GM12865 (cell line): ENCODE measurements at regions not wholly inside any gene's neighbourhood (a gene's known extent, or its start where the extent isn't known, plus 50 kb on each side); places are given as distances from the start of the nearest gene placed in this dataset.

Experiments
- DNase-seq: peaks from one replicate; pipeline ENCODE4 v3.0.0; 2010; ENCODE audit warnings: low read depth
- H3K4me3 ChIP-seq: 2 replicates; pipeline ENCODE4 v1.5.1; 2011; ENCODE audit warnings: mild to moderate bottlenecking, low read depth, low read length, control low read depth
- CTCF ChIP-seq: IDR thresholded peaks from 2 replicates; pipeline ENCODE4 v1.5.1; 2011; ENCODE audit warnings: low read length, control low read depth, low read depth, inconsistent platforms; ENCODE audit not compliant: insufficient read depth; ENCODE audit errors: missing control alignments

GRCh38 chr12:115243933-115244628, 560.1 kb upstream of the TBX3 start:
- no peak for TF ChIP-seq CTCF
- no peak for DNase-seq
- H3K4me3 ChIP-seq, result no peak overlapping the region

GRCh38 chr12:115240251-115240650, 556.3 kb upstream of the TBX3 start:
- no peak for TF ChIP-seq CTCF
- H3K4me3 ChIP-seq, result no peak overlapping the region
- DNase-seq, result no peak

- DNase-seq, result no peak
- TF ChIP-seq CTCF, result no peak
- H3K4me3 ChIP-seq, result no peak overlapping the region
Measured at GRCh38 chr12:115235880-115236279, 551.9 kb upstream of the TBX3 start.

GRCh38 chr12:115233891-115234543, 550.0 kb upstream of the TBX3 start:
- H3K4me3 ChIP-seq, result no peak overlapping the region
- no peak for TF ChIP-seq CTCF
- no peak for DNase-seq

GRCh38 chr12:115232455-115233156, 548.6 kb upstream of the TBX3 start:
- DNase-seq, result no peak
- H3K4me3 ChIP-seq, result no peak overlapping the region
- no peak for TF ChIP-seq CTCF

GRCh38 chr12:115230606-115231005, 546.6 kb upstream of the TBX3 start:
- TF ChIP-seq CTCF, result no peak
- no peak overlapping the region for H3K4me3 ChIP-seq
- no peak for DNase-seq
